ENCODE measurements at regions not wholly inside any gene's neighbourhood (a gene's known extent, or its start where the extent isn't known, plus 50 kb on each side); places are given as distances from the start of the nearest gene placed in this dataset.

DNA sequence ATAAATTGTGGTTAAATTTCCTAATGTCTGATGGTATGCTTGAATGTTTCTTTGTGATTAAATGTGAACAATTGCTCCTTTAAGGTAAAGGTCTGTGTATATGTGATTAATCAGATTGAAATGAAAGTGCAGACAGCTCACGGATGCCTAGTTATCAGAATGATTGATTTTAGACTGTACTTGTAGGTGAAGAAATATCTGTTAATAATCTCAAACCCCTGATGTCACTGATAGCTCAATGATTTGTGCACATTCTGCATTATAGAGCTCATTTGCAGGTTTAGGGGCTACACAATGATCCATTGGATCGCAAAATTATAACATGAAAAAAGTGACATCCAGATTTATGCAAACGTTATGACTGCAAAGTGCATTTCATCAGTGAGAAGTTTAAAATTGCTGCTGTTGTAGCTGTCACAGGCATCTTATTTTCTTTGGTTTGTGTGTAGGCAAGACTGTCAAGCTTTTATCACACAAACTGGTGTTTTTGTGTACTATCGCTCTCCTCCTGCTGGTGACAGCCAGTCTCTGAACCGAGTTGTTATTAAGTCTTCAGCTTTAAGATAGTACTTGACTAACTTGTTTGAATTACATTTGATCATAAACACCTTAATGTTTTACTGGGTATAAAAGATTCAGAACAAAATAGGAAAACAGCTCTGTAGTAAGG is 103.4 kb upstream of the RMST start:
- no peak overlapping the region for H3K4me3 ChIP-seq (ENCODE audit: low read depth, low read length)
- no peak for TF ChIP-seq CTCF (conservative IDR thresholded peaks at IDR 0.05; ENCODE audit: low read depth, low read length)
- no peak for DNase-seq (ENCODE audit: low read depth)

DNA sequence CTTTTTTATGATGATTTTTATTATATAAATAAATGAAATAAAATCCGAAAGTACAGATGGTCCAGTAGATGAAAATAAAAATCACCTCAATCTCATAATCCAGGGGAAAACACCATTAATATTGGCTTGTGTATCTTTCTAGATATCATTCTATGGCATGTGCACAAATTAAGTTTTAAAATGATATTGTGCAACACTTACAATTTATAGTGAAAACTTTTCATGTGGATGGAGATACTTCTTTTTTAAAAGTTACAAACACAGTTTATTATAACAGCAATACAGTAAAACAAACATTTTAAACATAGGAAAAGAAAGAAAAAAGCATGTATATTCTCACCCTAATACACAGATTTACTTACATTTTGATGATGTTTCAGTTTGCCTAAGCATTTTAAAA is 98.9 kb upstream of the RMST start:
- no peak for TF ChIP-seq CTCF (conservative IDR thresholded peaks at IDR 0.05; ENCODE audit: low read depth, low read length)
- DNase-seq (ENCODE audit: low read depth): no peak
- no peak overlapping the region for H3K4me3 ChIP-seq (ENCODE audit: low read depth, low read length)

GRCh38 chr12:97368462-97369163 is 94.0 kb upstream of the RMST start:
- no peak overlapping the region for H3K4me3 ChIP-seq (ENCODE audit: low read depth, low read length)
- no peak for DNase-seq (ENCODE audit: low read depth)
- no peak for TF ChIP-seq CTCF (conservative IDR thresholded peaks at IDR 0.05; ENCODE audit: low read depth, low read length)

- no peak for DNase-seq (ENCODE audit: low read depth)
- no peak overlapping the region for H3K4me3 ChIP-seq (ENCODE audit: low read depth, low read length)
- TF ChIP-seq CTCF (conservative IDR thresholded peaks at IDR 0.05; ENCODE audit: low read depth, low read length): no peak
These were observed 87.3 kb upstream of the RMST start for GRCh38 chr12:97375310-97375709.

- DNase-seq (ENCODE audit: low read depth): no peak
- no peak overlapping the region for H3K4me3 ChIP-seq (ENCODE audit: low read depth, low read length)
- TF ChIP-seq CTCF (conservative IDR thresholded peaks at IDR 0.05; ENCODE audit: low read depth, low read length): no peak
These were observed 82.2 kb upstream of the RMST start for GRCh38 chr12:97380440-97380839.

DNA sequence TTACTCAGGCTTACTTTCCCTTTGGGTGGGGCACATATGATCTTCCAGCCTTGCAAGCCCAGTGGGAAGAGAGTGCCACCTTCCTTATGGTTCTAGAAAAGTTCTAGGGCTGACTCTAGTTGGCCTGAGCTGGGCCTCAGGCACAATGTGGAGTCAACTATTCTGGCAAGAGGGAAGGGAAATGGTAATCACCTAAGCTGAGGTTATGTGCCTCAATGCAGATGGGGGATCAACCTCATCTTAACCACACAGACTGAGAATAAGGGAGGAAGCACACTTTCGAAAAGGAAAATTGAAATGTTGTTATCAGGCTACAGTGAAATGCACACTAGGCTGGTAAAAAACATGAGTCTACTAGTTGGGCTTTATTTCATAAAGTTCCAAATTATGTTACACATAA is 77.5 kb upstream of the RMST start:
- no peak for DNase-seq (ENCODE audit: low read depth)
- no peak for TF ChIP-seq CTCF (conservative IDR thresholded peaks at IDR 0.05; ENCODE audit: low read depth, low read length)
- H3K4me3 ChIP-seq (ENCODE audit: low read depth, low read length): no peak overlapping the region

GRCh38 chr12:97386133-97386581 is 76.4 kb upstream of the RMST start:
- no peak overlapping the region for H3K4me3 ChIP-seq (ENCODE audit: low read depth, low read length)
- TF ChIP-seq CTCF (conservative IDR thresholded peaks at IDR 0.05; ENCODE audit: low read depth, low read length): no peak
- peak; percentile 25 for DNase-seq (ENCODE audit: low read depth)

Data from choroid plexus epithelial cell (primary cell).